HG03342 (cell line): ENCODE measurements at regions not wholly inside any gene's neighbourhood (a gene's known extent, or its start where the extent isn't known, plus 50 kb on each side); places are given as distances from the start of the nearest gene placed in this dataset.
"Not testable (repeated sequence)": the region's sequence is repeated elsewhere in the genome, so short reads cannot be mapped to it uniquely, and the experiment has no call there.

Experiments used
- ATAC-seq: cut with Tn5 transposase; IDR thresholded peaks from one replicate; pipeline ENCODE4 v1.9.1; 2021; ENCODE audit warnings: mild to moderate bottlenecking, moderate library complexity; ENCODE audit not compliant: unreplicated experiment

- ATAC-seq: no peak
Measured at GRCh38 chr11:87775036-87775435, 400.2 kb downstream of the RAB38 start.

DNA sequence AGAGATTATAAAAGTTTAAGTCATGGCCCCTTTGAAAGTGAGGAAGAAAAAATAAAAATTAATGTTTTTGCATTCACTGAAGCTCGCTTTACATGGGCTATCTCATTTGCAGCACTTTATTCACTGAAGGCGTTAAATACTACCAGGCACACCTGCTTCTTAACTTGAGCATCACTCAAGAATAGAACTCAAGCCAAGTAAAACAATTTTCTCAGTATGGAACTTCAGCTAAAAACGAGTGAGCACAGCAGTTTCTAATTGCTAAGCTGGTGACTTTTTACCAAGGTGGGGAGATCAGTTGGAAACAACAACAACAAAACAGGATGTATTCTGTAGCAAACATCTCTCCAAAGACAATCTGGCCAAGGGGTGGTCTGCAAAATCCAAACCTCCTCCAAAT, 405.6 kb downstream of the RAB38 start:
- ATAC-seq: no peak

DNA sequence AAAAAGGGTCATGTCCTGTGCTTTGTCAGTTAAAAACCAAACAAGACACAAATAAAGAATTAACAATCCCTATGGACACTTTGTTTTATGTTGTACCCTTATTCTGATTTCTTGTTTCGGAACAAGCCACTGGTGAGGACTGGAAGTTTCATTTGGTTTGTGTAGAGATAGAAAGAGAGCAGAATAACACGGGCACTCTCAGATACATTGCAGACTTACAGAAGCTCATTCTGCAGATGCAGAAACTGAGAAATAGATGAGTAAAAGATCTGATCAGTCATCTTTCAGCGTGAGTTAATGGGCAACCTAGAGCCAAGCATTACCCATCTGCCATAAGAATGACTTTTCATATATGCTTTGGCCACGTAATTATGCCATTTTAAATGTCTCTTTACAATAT, 407.6 kb downstream of the RAB38 start:
- ATAC-seq: no peak

- not testable (repeated sequence) for ATAC-seq
Measured at GRCh38 chr11:87764075-87764474, 411.2 kb downstream of the RAB38 start.

- ATAC-seq: no peak
Measured at GRCh38 chr11:87754685-87755084, 420.6 kb downstream of the RAB38 start.

GRCh38 chr11:87753143-87753542, 422.1 kb downstream of the RAB38 start:
- ATAC-seq: no peak

GRCh38 chr11:87743007-87743406, 432.2 kb downstream of the RAB38 start:
- ATAC-seq: no peak

- ATAC-seq: no peak
Measured at GRCh38 chr11:87740968-87741367, 434.3 kb downstream of the RAB38 start.

GRCh38 chr11:87740451-87740850, 434.8 kb downstream of the RAB38 start:
- ATAC-seq: no peak

DNA sequence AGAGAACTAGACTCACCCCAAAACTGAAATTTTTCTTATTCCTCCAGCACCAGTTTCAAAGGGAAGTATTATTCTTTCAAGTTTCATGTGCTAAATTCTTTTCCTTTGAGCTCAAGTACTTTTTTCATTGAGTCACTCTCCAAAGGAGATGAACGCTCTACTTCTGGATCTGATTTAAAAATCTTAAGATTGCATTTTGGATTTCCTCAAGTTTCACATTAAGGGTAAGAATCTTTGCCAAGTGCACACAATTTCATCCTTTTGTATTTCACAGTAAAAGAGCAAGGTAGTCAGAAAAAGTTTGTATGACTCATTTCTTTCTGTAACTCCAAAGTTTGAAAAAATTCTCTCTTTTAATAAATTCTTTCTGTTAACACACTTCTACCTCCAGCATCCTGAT, 435.5 kb downstream of the RAB38 start:
- no peak for ATAC-seq

GRCh38 chr11:87739261-87739660, 436.0 kb downstream of the RAB38 start:
- no peak for ATAC-seq

GRCh38 chr11:87736928-87737327, 438.3 kb downstream of the RAB38 start:
- ATAC-seq: no peak

DNA sequence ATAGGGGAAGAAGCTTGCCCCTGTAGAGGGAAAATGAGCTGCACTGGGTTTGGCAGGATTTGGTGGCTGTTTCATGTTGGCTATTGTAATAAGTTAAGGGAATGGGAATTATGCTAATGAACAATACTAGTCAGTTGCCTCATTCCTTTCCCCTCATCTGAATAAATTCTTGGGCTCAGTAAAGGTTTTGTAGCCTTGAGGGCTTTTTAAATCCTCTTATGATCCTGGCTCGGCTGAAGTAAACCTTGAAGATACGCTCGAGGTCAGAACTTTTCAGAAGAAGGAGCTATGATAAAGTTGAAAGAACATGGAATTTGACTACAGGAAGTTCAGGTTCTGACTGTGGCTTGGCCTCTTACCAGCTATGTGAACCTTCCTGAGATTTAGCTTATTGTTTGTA, 448.7 kb downstream of the RAB38 start:
- ATAC-seq: no peak

- no peak for ATAC-seq
Measured at GRCh38 chr11:87724358-87724757, 450.9 kb downstream of the RAB38 start.

- ATAC-seq: peak; percentile 60
Measured at GRCh38 chr11:87722756-87723565, 452.3 kb downstream of the RAB38 start.

- no peak for ATAC-seq
Measured at GRCh38 chr11:87719326-87720073, 455.7 kb downstream of the RAB38 start.

DNA sequence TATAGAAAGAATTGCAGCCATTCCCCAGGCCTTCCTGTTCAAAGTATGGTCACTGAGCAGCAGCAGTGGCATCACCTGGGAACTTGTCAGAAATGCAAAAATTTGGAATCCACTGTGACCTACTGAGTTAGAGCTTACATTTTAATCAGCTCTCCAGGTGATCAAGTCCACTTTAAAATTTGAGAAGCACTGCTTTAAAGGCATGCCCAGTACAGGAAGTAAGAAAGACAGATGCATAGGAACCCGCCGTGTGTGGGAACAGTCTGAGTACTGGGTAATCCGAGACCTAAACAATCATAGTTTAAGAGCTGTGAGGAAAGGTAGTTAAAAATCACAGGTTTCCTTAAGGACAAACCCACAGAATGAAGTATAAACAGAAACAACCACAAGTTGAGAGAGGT, 462.4 kb downstream of the RAB38 start:
- ATAC-seq: no peak

DNA sequence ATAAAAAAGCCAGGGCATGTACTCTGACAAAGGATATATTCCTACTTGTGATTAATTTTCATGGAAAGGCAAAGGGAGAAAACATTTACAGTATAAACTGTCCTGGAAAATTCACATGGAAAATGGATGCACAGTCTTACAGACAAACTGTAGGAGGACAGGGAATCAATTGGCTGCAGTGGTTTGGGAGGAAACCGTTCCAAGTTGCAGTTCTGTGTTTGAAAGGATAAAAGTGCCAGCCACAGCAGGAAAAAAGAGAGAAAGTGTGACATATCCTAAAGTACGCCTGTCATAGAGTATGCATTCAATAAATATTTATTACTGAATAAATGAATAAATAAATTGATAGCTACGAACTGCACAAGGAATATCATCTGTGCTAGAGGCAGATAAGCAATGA, 462.9 kb downstream of the RAB38 start:
- no peak for ATAC-seq

DNA sequence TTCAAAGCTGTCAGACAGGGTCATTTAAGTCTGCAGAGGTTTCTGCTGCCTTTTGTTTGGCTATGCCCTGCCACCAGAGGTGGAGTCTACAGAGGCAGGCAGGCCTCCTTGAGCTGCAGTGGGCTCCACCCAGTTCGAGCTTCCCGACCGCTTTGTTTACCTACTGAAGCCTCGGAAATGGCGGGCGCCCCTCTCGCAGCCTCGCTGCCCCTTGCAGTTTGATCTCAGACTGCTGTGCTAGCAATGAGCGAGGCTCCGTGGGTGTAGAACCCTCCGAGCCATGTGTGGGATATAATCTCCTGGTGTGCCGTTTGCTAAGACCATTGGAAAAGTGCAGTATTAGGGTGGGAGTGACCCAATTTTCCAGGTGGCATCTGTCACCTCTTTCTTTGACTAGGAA, 471.7 kb downstream of the RAB38 start:
- ATAC-seq: not testable (repeated sequence)

DNA sequence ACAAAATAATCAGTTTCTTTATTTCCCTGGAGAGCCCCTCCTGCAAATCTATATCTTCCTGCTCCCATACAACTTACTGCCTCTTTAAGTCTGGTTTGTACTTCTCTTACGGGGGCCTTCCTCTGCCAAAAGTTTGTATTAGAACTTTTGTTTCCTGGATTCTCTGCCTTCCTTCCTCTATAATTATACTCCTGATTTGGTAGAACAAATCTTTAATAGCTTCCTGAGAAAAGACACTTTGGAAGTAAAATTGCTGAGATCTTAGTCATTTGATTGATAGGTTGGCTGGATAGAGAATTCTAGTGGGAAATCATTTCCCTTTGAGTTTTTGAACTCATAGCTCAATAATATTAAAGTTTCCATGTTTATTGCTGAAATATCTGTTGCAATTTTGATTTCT, 499.2 kb downstream of the RAB38 start:
- ATAC-seq: no peak

- ATAC-seq: no peak
Measured at GRCh38 chr11:87666730-87667129, 508.5 kb downstream of the RAB38 start.

DNA sequence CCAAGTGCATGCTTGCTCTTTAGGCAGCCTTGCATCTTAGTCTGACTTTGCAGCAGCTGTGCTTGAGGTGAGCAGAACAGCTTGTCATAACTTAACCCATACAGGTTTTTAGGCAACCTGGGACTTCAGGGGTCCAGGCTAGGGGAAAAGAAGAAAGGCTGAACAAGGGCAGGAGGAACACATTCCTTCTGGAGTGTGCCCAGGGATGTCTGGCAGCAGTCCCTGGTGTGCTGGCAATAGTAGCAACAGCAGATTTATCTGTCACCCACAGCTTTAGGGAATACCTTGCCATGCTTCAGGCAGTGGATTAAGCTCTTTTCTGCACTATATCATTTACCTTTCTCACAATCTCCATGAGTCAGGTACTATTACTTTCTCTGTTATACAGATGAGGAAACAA, 513.0 kb downstream of the RAB38 start:
- ATAC-seq: no peak
